DND-41 (cell line): ENCODE measurements at regions not wholly inside any gene's neighbourhood (a gene's known extent, or its start where the extent isn't known, plus 50 kb on each side); places are given as distances from the start of the nearest gene placed in this dataset.

Experiments used
- ATAC-seq: fragments of 200-7000 bp; cut with Tn5 transposase; 3 replicates; pipeline ENCODE4 v1.9.1; 2021; ENCODE audit warnings: low read depth; ENCODE audit not compliant: insufficient read depth
- DNase-seq: peaks from one replicate; pipeline ENCODE4 v3.0.0-alpha.2; 2020
- H2AFZ ChIP-seq: 2 replicates; pipeline ENCODE4 v1.6.0; 2012; ENCODE audit warnings: low read depth, low read length
- H3K27ac ChIP-seq: 2 replicates; pipeline ENCODE4 v1.5.1; 2012; ENCODE audit warnings: low read length, inconsistent platforms
- H3K27me3 ChIP-seq: fragments of 200-600 bp; sonication (generic); 2 replicates; pipeline ENCODE4 v1.6.0; 2012; ENCODE audit warnings: low read length, mild to moderate bottlenecking, inconsistent platforms; ENCODE audit not compliant: insufficient read depth, poor library complexity
- H3K36me3 ChIP-seq: 2 replicates; pipeline ENCODE4 v1.5.1; 2012; ENCODE audit warnings: low read length, inconsistent platforms; ENCODE audit not compliant: insufficient read depth
- H3K4me1 ChIP-seq: 2 replicates; pipeline ENCODE4 v1.5.1; 2012; ENCODE audit warnings: mild to moderate bottlenecking, low read length; ENCODE audit not compliant: insufficient read depth
- H3K4me2 ChIP-seq: 2 replicates; pipeline ENCODE4 v1.6.0; 2012; ENCODE audit warnings: mild to moderate bottlenecking, moderate library complexity, low read length, inconsistent platforms; ENCODE audit not compliant: insufficient read depth
- H3K4me3 ChIP-seq, 2 experiments: fragments of 200-600 bp in 1 of 2; shearing (Covaris generic) in 1 of 2; 2 replicates each; pipeline ENCODE4 v1.5.1; 2012 to 2016; ENCODE audit warnings: inconsistent platforms in 2 of 2, low read length in 2 of 2, mild to moderate bottlenecking in 2 of 2, low read depth in 1 of 2, moderate library complexity in 1 of 2
- H3K79me2 ChIP-seq: 2 replicates; pipeline ENCODE4 v1.6.0; 2012; ENCODE audit warnings: low read length, inconsistent platforms; ENCODE audit not compliant: insufficient read depth
- H3K9ac ChIP-seq: 2 replicates; pipeline ENCODE4 v1.6.0; 2012; ENCODE audit warnings: low read depth, mild to moderate bottlenecking, inconsistent platforms, low read length, moderate library complexity
- H3K9me3 ChIP-seq: 2 replicates; pipeline ENCODE4 v1.5.1; 2012; ENCODE audit warnings: low read length, moderate library complexity, mild to moderate bottlenecking, inconsistent platforms; ENCODE audit not compliant: insufficient read depth, severe bottlenecking
- H4K20me1 ChIP-seq: 2 replicates; pipeline ENCODE4 v1.6.0; 2012; ENCODE audit warnings: low read length; ENCODE audit not compliant: insufficient read depth
- CTCF ChIP-seq: IDR thresholded peaks from 2 replicates; pipeline ENCODE4 v1.5.1; 2012; ENCODE audit warnings: borderline replicate concordance, low read length, moderate library complexity, mild to moderate bottlenecking; ENCODE audit not compliant: poor library complexity, severe bottlenecking; ENCODE audit errors: extremely low read depth
- EZH2 ChIP-seq: IDR thresholded peaks from 3 replicates; pipeline ENCODE4 v1.6.1; 2012; ENCODE audit warnings: borderline replicate concordance, low read depth, mild to moderate bottlenecking, moderate library complexity, low read length, inconsistent platforms; ENCODE audit not compliant: severe bottlenecking

GRCh38 chr13:27005976-27006518 lies 165.6 kb downstream of the USP12 start:
- H3K27me3 ChIP-seq: peaks cover 34% of the 10 kb centered on the region
- H3K4me3 ChIP-seq: no peak overlapping the region

GRCh38 chr13:27005556-27005955 lies 166.1 kb downstream of the USP12 start:
- H3K9ac ChIP-seq: no peak overlapping the region
- H3K4me1 ChIP-seq: no peaks in the 10 kb centered on the region
- H3K36me3 ChIP-seq: no peaks in the 10 kb centered on the region
- no peak overlapping the region for H3K4me2 ChIP-seq
- no peak for TF ChIP-seq EZH2
- TF ChIP-seq CTCF: no peak
- H4K20me1 ChIP-seq: no peaks in the 10 kb centered on the region
- no peak overlapping the region for H3K27ac ChIP-seq
- H2AFZ ChIP-seq: no peak overlapping the region
- H3K9me3 ChIP-seq: no peaks in the 10 kb centered on the region
- no peak overlapping the region for H3K4me3 ChIP-seq
- ATAC-seq (no peak), DNase-seq (no peak)
- H3K27me3 ChIP-seq: peaks cover 34% of the 10 kb centered on the region
- H3K79me2 ChIP-seq: no peaks in the 10 kb centered on the region

More at GRCh38 chr13:27005976-27006518, 165.6 kb downstream of the USP12 start:
- ATAC-seq: no peak
- no peaks in the 10 kb centered on the region for H3K4me1 ChIP-seq
- no peak overlapping the region for H2AFZ ChIP-seq
- no peak overlapping the region for H3K4me2 ChIP-seq
- TF ChIP-seq EZH2: no peak
- TF ChIP-seq CTCF: no peak
- no peak for DNase-seq
- H3K36me3 ChIP-seq: no peaks in the 10 kb centered on the region
- H3K27ac ChIP-seq: no peak overlapping the region
- H4K20me1 ChIP-seq: no peaks in the 10 kb centered on the region
- no peak overlapping the region for H3K9ac ChIP-seq
- H3K9me3 ChIP-seq: no peaks in the 10 kb centered on the region
- no peaks in the 10 kb centered on the region for H3K79me2 ChIP-seq

GRCh38 chr13:27004866-27005265 lies 166.7 kb downstream of the USP12 start:
- no peaks in the 10 kb centered on the region for H3K9me3 ChIP-seq
- no peak overlapping the region for H2AFZ ChIP-seq
- no peak overlapping the region for H3K4me2 ChIP-seq
- H3K79me2 ChIP-seq: no peaks in the 10 kb centered on the region
- H3K27ac ChIP-seq: no peak overlapping the region
- ATAC-seq: peak; percentile 42; the same call in 2 of the 3 replicates
- H3K9ac ChIP-seq: no peak overlapping the region
- H4K20me1 ChIP-seq: no peaks in the 10 kb centered on the region
- no peaks in the 10 kb centered on the region for H3K4me1 ChIP-seq
- no peak overlapping the region for H3K4me3 ChIP-seq
- TF ChIP-seq CTCF (no peak), EZH2 (no peak)
- H3K36me3 ChIP-seq: no peaks in the 10 kb centered on the region
- H3K27me3 ChIP-seq: peaks cover 34% of the 10 kb centered on the region
- DNase-seq: no peak

- Histone ChIP-seq H3K79me2 (no peaks in the 10 kb centered on the region), H3K4me2 (no peak overlapping the region), H3K4me1 (no peaks in the 10 kb centered on the region), H3K9me3 (no peaks in the 10 kb centered on the region), H3K27ac (no peak overlapping the region), H2AFZ (no peak overlapping the region), H4K20me1 (no peaks in the 10 kb centered on the region), H3K27me3 (peaks cover 34% of the 10 kb centered on the region), H3K36me3 (no peaks in the 10 kb centered on the region), H3K4me3 (no peak overlapping the region), H3K9ac (no peak overlapping the region)
- ATAC-seq: no peak
- no peak for DNase-seq
- TF ChIP-seq CTCF (no peak), EZH2 (no peak)
Measured at GRCh38 chr13:27004326-27004725, 167.3 kb downstream of the USP12 start.
